AG09309 (cell line): ENCODE measurements at regions not wholly inside any gene's neighbourhood (a gene's known extent, or its start where the extent isn't known, plus 50 kb on each side); places are given as distances from the start of the nearest gene placed in this dataset.
"Not testable (repeated sequence)": the region's sequence is repeated elsewhere in the genome, so short reads cannot be mapped to it uniquely, and the experiment has no call there.

Experiments
- DNase-seq: peaks from one replicate; pipeline ENCODE4 v3.0.0-alpha.2; 2010; ENCODE audit warnings: low read depth
- H3K4me3 ChIP-seq: 2 replicates; pipeline ENCODE4 v1.5.1; 2011; ENCODE audit warnings: mild to moderate bottlenecking, low read depth, low read length, moderate library complexity; ENCODE audit not compliant: control insufficient read depth
- TF ChIP-seq, protein P1 (sequence below): IDR thresholded peaks from 2 replicates; pipeline ENCODE4 v1.5.1; 2011; ENCODE audit warnings: mild to moderate bottlenecking, low read depth, low read length, inconsistent platforms; ENCODE audit not compliant: insufficient read depth, control insufficient read depth; ENCODE audit errors: missing control alignments

GRCh38 chr2:121150713-121151112 lies 134.3 kb downstream of the TFCP2L1 start:
- TF ChIP-seq, protein P1, sequence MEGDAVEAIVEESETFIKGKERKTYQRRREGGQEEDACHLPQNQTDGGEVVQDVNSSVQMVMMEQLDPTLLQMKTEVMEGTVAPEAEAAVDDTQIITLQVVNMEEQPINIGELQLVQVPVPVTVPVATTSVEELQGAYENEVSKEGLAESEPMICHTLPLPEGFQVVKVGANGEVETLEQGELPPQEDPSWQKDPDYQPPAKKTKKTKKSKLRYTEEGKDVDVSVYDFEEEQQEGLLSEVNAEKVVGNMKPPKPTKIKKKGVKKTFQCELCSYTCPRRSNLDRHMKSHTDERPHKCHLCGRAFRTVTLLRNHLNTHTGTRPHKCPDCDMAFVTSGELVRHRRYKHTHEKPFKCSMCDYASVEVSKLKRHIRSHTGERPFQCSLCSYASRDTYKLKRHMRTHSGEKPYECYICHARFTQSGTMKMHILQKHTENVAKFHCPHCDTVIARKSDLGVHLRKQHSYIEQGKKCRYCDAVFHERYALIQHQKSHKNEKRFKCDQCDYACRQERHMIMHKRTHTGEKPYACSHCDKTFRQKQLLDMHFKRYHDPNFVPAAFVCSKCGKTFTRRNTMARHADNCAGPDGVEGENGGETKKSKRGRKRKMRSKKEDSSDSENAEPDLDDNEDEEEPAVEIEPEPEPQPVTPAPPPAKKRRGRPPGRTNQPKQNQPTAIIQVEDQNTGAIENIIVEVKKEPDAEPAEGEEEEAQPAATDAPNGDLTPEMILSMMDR = no peak

DNA sequence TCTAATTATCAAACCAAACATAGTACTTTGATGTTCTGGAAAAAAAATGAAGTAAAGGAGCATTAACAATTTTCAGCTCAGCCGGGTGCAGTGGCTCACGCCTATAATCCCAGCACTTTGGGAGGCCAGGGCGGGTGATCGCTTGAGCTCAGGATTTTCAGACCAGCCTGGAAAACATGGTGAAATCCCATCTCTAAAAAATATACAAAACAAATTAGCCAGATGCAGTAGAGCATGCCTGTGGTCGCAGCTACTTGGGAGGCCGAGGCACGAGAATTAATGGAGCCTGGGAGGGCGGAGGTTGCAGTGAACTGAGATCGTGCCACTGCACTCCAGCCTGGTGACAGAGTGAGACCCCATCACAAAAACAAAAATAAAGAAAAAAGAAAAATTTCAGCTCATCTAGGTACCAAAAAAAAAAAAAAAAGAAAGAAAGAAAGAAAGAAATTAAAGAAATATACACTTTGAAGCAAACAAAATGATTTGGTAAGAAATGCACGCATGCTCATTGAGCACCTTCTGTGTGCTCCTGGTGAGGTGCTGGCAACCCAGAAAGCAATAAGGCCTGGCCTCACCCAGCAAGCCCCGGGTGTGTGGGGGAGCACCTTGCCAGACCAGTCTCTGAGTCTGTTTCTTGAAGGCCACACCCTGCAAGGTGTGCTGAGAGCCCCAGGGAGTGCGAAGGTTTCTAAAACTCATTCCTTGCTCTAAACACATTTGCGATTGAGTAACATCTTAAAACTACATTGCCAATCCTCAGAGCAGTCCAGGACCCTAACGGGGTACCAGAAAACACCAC lies 133.5 kb downstream of the TFCP2L1 start:
- TF ChIP-seq, protein P1 = no peak
- no peak overlapping the region for H3K4me3 ChIP-seq
- DNase-seq = no peak

More at GRCh38 chr2:121150713-121151112, 134.3 kb downstream of the TFCP2L1 start:
- DNase-seq = no peak
- no peak overlapping the region for H3K4me3 ChIP-seq

GRCh38 chr2:121152861-121153260 lies 132.1 kb downstream of the TFCP2L1 start:
- TF ChIP-seq, protein P1 = no peak
- no peak for DNase-seq
- no peak overlapping the region for H3K4me3 ChIP-seq

GRCh38 chr2:121153516-121153915 lies 131.5 kb downstream of the TFCP2L1 start:
- TF ChIP-seq, protein P1 = no peak
- DNase-seq = no peak
- no peak overlapping the region for H3K4me3 ChIP-seq

DNA sequence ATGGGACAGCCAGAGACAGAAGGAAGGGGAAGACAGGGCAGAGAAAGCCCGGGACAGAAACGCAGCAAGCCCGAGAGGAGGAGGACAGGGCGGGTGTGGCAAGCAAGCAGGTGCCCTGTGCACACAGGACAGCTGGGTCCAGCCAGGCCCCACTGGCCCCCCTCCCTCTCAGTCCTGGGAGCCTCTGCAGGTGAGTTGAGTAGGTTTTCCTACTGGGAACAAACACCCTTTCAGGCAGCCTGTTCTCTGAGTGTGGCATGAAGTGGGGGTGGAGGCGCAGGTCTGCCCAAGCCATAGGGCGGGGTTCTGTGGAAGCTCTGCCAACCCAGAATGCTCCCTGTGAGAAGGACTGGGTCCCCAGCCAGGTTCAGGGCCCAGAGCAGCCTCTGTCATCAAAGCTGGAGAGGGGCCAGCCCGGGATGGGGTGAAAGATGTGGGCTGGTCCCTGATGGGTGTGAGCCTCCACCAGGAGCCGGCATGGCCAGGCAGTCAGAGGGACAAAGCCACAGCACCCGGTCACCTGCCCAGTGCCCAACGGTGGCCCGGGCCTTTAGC lies 129.4 kb downstream of the TFCP2L1 start:
- DNase-seq = no peak

DNA sequence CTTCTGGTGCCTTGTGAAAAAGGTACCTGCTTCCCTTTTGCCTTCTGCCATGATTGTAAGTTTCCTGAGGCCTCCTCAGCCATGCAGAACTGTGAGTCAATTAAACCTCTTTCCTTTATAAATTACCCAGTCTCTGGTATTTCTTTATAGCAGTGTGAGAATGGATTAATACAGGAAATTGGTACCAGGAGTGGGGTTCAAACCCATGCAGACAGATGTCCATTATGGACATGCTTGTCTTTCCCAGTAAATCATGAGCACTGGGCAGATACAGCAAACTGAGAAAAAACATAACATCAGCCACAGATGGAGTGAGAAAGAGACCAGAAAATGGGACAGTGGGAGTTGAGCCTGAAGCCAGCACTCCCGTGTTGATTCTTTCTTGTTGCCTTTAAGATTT lies 127.5 kb downstream of the TFCP2L1 start:
- H3K4me3 ChIP-seq = not testable (repeated sequence)

More for the DNA sequence above, 129.4 kb downstream of the TFCP2L1 start:
- TF ChIP-seq, protein P1 = no peak
- no peak overlapping the region for H3K4me3 ChIP-seq

GRCh38 chr2:121159291-121160071 lies 125.5 kb downstream of the TFCP2L1 start:
- TF ChIP-seq, protein P1 = no peak
- no peak for DNase-seq
- no peak overlapping the region for H3K4me3 ChIP-seq

More for the DNA sequence above, 127.5 kb downstream of the TFCP2L1 start:
- DNase-seq = not testable (repeated sequence)
